OCI-LY7 (cell line): ENCODE measurements at regions not wholly inside any gene's neighbourhood (a gene's known extent, or its start where the extent isn't known, plus 50 kb on each side); places are given as distances from the start of the nearest gene placed in this dataset.

Source experiments
- BruUV-seq: library from RNA; stranded (reverse); fragments of 400-500 nt; replicated peaks from 2 replicates; lab custom pipeline; 2021; lab: Mats Ljungman, UMichigan
- CTCF ChIA-PET: fragments of 300-600 bp; sonication (Branson Sonifier 250); formaldehyde crosslinking; loops from one replicate; lab custom pipeline; 2022; ENCODE audit warnings: antibody characterized with exemption; ENCODE audit not compliant: unreplicated experiment; lab: Charles Lee
- POLR2A ChIA-PET: fragments of 300-600 bp; sonication (Branson Sonifier 250); formaldehyde crosslinking; loops from one replicate; lab custom pipeline; 2022; ENCODE audit warnings: antibody characterized with exemption; lab: Charles Lee
- DNase-seq: peaks from one replicate; pipeline ENCODE4 v3.0.0-alpha.2; 2015; ENCODE audit warnings: low spot score
- H2AFZ ChIP-seq: fragments of 200-600 bp; sonication (generic), shearing (Covaris generic); 2 replicates; pipeline ENCODE4 v1.6.1; 2014; ENCODE audit warnings: mild to moderate bottlenecking, antibody characterized with exemption, low read length, moderate library complexity
- H3K27ac ChIP-seq: fragments of 200-600 bp; sonication (generic); 2 replicates; pipeline ENCODE4 v1.5.1; 2014; ENCODE audit warnings: mixed run types, low read depth, mild to moderate bottlenecking, moderate library complexity, low read length, inconsistent platforms; ENCODE audit not compliant: poor library complexity, severe bottlenecking
- H3K36me3 ChIP-seq: fragments of 200-600 bp; sonication (generic); 2 replicates; pipeline ENCODE4 v1.6.1; 2014; ENCODE audit warnings: mild to moderate bottlenecking, antibody characterized with exemption, low read length, moderate library complexity, mixed read lengths; ENCODE audit not compliant: insufficient read depth
- H3K4me1 ChIP-seq: fragments of 200-600 bp; sonication (generic); 2 replicates; pipeline ENCODE4 v1.5.1; 2014; ENCODE audit warnings: mild to moderate bottlenecking, low read length; ENCODE audit not compliant: insufficient read depth, poor library complexity, severe bottlenecking
- H3K4me2 ChIP-seq: fragments of 200-600 bp; sonication (generic); 2 replicates; pipeline ENCODE4 v1.6.1; 2014; ENCODE audit warnings: mild to moderate bottlenecking, low read length
- H3K4me3 ChIP-seq: fragments of 200-600 bp; sonication (generic); 2 replicates; pipeline ENCODE4 v1.5.1; 2014; ENCODE audit warnings: mild to moderate bottlenecking, low read depth, low read length; ENCODE audit not compliant: poor library complexity, severe bottlenecking
- H3K79me2 ChIP-seq: fragments of 200-600 bp; sonication (generic); 2 replicates; pipeline ENCODE4 v1.6.1; 2016; ENCODE audit warnings: low read depth, mild to moderate bottlenecking, low read length, moderate library complexity, mixed read lengths; ENCODE audit not compliant: insufficient read depth
- H3K9me2 ChIP-seq: fragments of 200-600 bp; sonication (generic); 2 replicates; pipeline ENCODE4 v1.6.1; 2016; ENCODE audit warnings: mild to moderate bottlenecking, low read length, mixed read lengths; ENCODE audit not compliant: insufficient read depth
- H3K9me3 ChIP-seq: fragments of 200-600 bp; sonication (generic); 2 replicates; pipeline ENCODE4 v1.6.1; 2014; ENCODE audit warnings: mild to moderate bottlenecking, mixed run types, low read length, mixed read lengths
- H4K20me1 ChIP-seq: fragments of 200-600 bp; sonication (generic); 2 replicates; pipeline ENCODE4 v1.6.1; 2014; ENCODE audit warnings: mild to moderate bottlenecking, antibody characterized with exemption, low read length, moderate library complexity, mixed read lengths; ENCODE audit not compliant: insufficient read depth
- CTCF ChIP-seq: fragments of 200-600 bp; sonication (generic); conservative IDR thresholded peaks from 2 replicates; pipeline ENCODE4 v1.5.1; 2014; ENCODE audit warnings: mild to moderate bottlenecking, antibody characterized with exemption, low read length, moderate library complexity, mixed read lengths
- EZH2phosphoT487 ChIP-seq: fragments of 200-600 bp; sonication (generic); IDR thresholded peaks from 2 replicates; pipeline ENCODE4 v1.6.1; 2018; ENCODE audit warnings: low read depth, borderline replicate concordance, mild to moderate bottlenecking, mixed run types, antibody characterized with exemption, low read length, moderate library complexity, mixed read lengths
- intact Hi-C: fragments of 100-400 bp; cut with micrococcal nuclease; formaldehyde crosslinking; loops from one replicate; pipeline ENCODE4 v1.10.0; 2022; ENCODE audit not compliant: unreplicated experiment

- DNase-seq, result no peak
- H2AFZ ChIP-seq, result no peak overlapping the region
- H4K20me1 ChIP-seq, result no peaks in the 10 kb centered on the region
- CTCF ChIA-PET, result interaction anchor here (1.0 kb wide), 1 partner anchor 15 kb away, joined by 3 read pairs; no protein-coding TSS in a partner anchor
- H3K27ac ChIP-seq, result no peak overlapping the region
- intact Hi-C loops, result no loop called here
- POLR2A ChIA-PET, result no interaction called here
- H3K9me3 ChIP-seq, result no peaks in the 10 kb centered on the region
- H3K4me2 ChIP-seq, result no peak overlapping the region
- H3K4me1 ChIP-seq, result no peaks in the 10 kb centered on the region
- TF ChIP-seq EZH2phosphoT487, result no peak
- TF ChIP-seq CTCF, result no peak
- H3K9me2 ChIP-seq, result no peaks in the 10 kb centered on the region
- no peaks in the 10 kb centered on the region for H3K36me3 ChIP-seq
- no peaks in the 10 kb centered on the region for H3K79me2 ChIP-seq
- BruUV-seq, result no TSS peak
- no peak overlapping the region for H3K4me3 ChIP-seq
Observed at GRCh38 chr10:33406596-33406995, 72.1 kb upstream of the NRP1 start.

GRCh38 chr10:33402220-33403073, 68.0 kb upstream of the NRP1 start:
- Histone ChIP-seq H4K20me1 (no peaks in the 10 kb centered on the region), H3K79me2 (no peaks in the 10 kb centered on the region), H3K36me3 (no peaks in the 10 kb centered on the region), H3K27ac (no peak overlapping the region), H3K4me1 (no peaks in the 10 kb centered on the region), H3K4me2 (no peak overlapping the region), H3K9me2 (no peaks in the 10 kb centered on the region), H2AFZ (no peak overlapping the region), H3K4me3 (no peak overlapping the region), H3K9me3 (no peaks in the 10 kb centered on the region)
- intact Hi-C loops, result no loop called here
- POLR2A ChIA-PET, result no interaction called here
- BruUV-seq, result no TSS peak
- CTCF ChIA-PET, result no interaction called here
- DNase-seq, result no peak
- TF ChIP-seq CTCF (no peak), EZH2phosphoT487 (no peak)

GRCh38 chr10:33401300-33401699, 66.8 kb upstream of the NRP1 start:
- no peak for DNase-seq
- H3K4me2 ChIP-seq, result no peak overlapping the region
- H3K4me3 ChIP-seq, result no peak overlapping the region
- H3K9me2 ChIP-seq, result no peaks in the 10 kb centered on the region
- ChIA-PET CTCF (no interaction called here), POLR2A (no interaction called here)
- H3K4me1 ChIP-seq, result no peaks in the 10 kb centered on the region
- H3K79me2 ChIP-seq, result no peaks in the 10 kb centered on the region
- no peaks in the 10 kb centered on the region for H3K36me3 ChIP-seq
- H3K9me3 ChIP-seq, result no peaks in the 10 kb centered on the region
- no peak overlapping the region for H3K27ac ChIP-seq
- intact Hi-C loops, result no loop called here
- no peaks in the 10 kb centered on the region for H4K20me1 ChIP-seq
- BruUV-seq, result no TSS peak
- H2AFZ ChIP-seq, result no peak overlapping the region
- TF ChIP-seq EZH2phosphoT487, result no peak
- TF ChIP-seq CTCF, result no peak
